MM.1S (cell line): ENCODE measurements at regions not wholly inside any gene's neighbourhood (a gene's known extent, or its start where the extent isn't known, plus 50 kb on each side); places are given as distances from the start of the nearest gene placed in this dataset.

Experiments
- CTCF ChIP-seq: fragments of 300-600 bp; sonication (generic); IDR thresholded peaks from 2 replicates; pipeline ENCODE4 v1.5.1; 2016; ENCODE audit warnings: antibody characterized with exemption, low read length, mixed read lengths
- EZH2 ChIP-seq: fragments of 300-600 bp; sonication (generic); optimal IDR thresholded peaks from 2 replicates; pipeline ENCODE3; 2017; ENCODE audit warnings: low read depth, mild to moderate bottlenecking, antibody characterized with exemption, low read length, mixed read lengths

GRCh38 chr10:123262456-123262855, 108.3 kb downstream of the BUB3 start:
- no peak for TF ChIP-seq CTCF
- no peak for TF ChIP-seq EZH2
